ENCODE measurements at regions not wholly inside any gene's neighbourhood (a gene's known extent, or its start where the extent isn't known, plus 50 kb on each side); places are given as distances from the start of the nearest gene placed in this dataset.

DNA sequence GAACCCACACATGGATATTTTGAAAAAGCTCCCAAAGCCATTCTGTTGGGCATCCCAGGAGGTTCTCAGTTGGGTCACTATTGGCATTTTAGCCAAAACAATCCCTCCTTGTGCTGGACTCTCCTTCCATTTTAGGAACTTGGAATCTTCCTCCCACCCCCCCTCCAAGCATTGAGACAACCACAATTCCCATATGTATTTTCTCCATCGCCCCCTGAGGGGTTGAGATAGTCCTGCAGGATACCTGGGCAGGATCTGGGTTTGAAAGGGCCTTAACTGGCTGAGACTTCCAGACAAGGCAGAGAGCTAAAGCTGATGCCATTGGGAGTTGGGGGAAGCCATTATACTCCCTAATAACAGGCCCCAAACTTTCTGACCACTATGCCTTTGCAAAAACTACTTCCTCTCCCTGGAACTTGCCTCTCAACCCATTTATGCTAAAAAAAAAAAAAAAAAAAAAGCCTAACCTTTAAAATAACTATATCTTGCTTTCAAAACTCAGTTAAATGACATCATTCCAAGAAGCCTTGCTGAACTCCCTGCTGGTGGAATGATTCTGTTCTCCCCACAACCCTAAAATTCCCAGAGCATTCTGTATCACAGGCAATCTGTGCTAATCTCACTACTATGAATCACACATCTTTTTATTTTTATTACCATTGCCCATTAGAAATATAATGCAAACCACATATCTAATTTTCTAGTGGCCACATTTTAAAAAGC, 77.5 kb upstream of the PDE1C start:
- no peak for DNase-seq (ENCODE audit: low read depth in 2 of 3, low spot score in 2 of 3)

DNA sequence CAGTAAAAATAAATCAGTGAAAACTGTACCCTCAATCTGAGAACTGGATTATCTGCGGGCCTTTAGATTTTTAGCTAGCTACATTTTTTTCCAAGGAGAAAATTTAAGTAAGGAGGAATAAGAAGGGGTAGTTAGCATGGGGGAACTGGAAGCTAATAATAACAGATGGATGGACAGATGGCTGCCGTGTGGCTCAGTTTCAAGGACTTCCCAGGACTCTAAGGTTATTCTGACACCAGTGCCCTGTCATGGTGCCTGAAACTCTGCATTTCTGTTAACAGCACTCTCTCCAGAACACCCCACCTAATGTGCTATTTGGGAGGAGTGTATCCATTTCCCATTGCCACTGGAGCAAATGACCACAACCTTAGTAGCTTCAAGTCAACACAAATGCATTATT, 75.7 kb upstream of the PDE1C start:
- DNase-seq (ENCODE audit: low read depth in 2 of 3, low spot score in 2 of 3) = no peak

DNA sequence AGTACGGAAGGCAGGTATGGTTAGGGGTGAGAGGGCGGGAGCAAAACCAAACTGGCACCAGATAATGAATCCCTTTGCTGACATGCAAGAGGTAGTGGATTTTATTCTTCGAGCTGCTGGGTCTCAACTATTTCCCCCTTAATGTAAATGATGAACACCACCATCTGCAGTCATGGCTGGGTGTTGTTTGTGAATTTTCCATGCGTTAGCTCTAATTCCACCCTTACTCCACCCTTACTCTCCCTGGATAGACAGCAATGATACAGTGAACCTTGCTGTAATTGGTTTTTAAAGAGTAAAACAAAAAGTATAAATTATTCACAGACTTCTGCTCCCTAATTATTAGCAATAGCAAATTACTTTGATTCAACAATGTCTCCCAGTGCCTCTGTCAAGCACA, 74.5 kb upstream of the PDE1C start:
- no peak for DNase-seq (ENCODE audit: low read depth in 2 of 3, low spot score in 2 of 3)

DNA sequence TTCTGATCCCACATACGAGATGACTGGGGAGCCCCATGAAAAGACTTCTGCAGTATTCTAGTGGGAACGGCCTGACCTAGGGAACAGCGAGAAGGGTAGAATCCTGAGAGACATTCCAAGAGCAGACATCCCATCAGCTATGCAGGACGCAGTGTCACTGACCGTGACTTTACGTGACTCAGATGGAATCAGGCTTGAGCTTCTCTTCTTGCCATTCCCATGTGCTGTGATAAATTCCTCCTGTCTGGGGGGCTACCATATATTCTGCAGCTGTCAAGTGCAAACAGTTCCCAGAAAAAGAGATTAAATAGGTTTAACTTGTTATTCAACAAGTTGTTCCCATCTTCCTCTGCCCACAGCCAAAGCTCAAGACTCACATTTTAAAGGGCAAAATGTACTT, 73.1 kb upstream of the PDE1C start:
- no peak for DNase-seq (ENCODE audit: low read depth in 2 of 3, low spot score in 2 of 3)

DNA sequence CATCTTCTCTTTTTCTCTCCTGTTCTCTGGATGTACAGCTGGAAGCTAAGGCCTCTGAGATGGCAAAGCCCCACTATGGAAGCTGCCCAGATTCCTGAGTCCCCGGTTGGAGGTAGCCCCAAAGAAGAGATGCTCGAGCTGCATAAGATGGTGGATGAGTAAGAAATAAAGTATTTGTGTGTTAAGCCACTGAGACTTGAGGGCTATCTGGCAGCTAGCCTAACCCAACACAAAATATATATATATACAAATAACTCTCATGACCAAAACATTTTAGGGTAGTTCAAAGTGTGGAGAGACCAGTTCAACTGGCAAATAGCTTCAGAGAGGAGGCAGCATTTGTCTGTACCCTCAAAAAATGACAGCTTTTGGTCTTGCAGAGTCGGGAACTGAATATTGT, 72.4 kb upstream of the PDE1C start:
- no peak for DNase-seq (ENCODE audit: low read depth in 2 of 3, low spot score in 2 of 3)

DNA sequence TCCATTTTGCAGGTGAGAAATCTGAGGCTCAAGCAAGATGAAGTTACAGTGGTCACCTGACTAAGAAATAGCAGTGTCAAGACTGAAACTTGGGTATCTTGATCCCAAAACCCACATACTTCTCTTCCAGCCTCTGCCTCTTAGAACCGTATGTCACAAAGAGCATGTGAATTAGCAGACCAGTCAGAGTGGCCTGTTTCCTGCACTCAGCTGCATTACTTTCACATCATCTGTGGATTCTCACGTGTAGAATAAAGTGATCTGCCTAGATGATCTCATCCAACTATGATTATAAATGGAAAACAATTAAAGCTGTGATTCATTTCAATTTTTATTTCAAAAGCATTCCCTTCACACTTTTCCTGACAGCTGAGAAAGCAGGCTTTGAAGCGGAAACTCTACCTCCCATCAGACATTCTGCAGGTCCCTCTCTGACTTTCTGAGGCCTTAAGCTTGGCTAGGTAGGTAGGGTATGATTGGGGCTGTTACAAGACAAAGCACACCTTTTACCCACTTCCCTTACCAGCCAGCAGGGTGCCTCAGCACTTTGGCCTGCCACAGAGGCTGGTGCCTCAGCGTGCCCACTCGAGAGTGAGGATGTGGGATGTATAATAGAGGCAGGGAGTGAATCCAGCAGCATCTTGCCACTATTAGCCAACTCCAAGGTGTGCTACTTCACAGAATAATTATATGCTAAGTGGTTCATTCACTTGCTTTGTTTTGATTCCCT, 70.2 kb upstream of the PDE1C start:
- DNase-seq (ENCODE audit: low read depth in 2 of 3, low spot score in 2 of 3) = no peak

DNA sequence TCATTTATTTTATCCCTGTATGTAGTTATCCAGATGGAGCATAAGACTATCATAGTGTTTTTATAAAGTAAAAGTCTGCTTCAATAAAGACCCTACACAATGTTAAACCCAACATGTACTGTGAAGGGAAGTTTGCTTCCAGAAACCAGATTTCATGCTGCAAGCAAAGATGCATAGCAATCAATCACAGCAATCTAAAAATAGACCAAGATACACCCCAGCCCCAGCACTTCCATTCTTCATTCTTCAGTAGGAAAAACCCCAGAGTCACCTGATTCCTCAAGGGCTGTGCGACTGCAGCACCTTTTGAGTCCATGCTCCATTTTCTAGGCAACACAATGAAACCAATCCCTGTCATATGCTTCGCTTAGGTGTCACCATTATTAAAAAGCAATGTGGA, 66.9 kb upstream of the PDE1C start:
- no peak for DNase-seq (ENCODE audit: low read depth in 2 of 3, low spot score in 2 of 3)

DNA sequence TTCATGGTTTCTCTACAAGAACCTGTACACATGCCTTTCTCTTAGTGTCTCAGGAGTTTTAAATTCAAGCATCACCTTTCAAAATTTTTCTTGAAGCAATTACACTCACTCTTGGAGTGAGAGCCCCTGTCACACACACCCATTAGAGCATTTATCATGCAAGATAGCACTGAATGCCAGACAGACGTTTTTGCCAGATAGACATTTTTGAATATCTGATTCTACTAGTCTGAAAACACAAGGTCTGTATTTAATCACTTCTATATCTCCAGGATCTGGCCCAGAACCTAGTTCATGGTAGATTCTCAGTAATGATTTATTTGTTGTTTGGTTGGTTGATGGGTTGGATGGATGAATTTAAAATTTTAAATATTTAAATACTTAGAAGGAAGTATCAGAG, 60.9 kb upstream of the PDE1C start:
- no peak for DNase-seq (ENCODE audit: low read depth in 2 of 3, low spot score in 2 of 3)

DNA sequence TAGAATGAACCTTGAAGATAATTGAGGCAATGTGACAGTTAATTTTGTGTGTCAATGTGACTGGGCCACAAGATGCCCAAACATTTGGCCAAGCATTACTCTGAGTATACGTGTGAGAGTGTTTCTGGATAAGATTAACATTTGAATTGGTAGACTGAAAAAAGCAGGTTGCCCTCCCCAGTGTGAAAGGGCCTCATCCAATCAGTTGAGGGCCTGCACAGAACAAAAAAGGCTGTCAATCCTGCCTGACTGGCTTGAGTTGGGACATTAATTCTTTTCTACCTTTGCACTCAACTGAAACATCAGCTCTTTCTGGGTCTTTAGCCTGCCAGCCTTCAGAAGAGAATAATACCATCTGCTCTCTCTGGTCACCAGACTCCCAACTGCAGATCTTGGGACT, 56.6 kb upstream of the PDE1C start:
- no peak for DNase-seq (ENCODE audit: low read depth in 2 of 3, low spot score in 2 of 3)
